Superior temporal gyrus (tissue), 1 donor: ENCODE measurements at regions not wholly inside any gene's neighbourhood (a gene's known extent, or its start where the extent isn't known, plus 50 kb on each side); places are given as distances from the start of the nearest gene placed in this dataset.
A peak's percentile ranks its signal among the peaks of the same experiment; 100 is the strongest.
"Not testable (repeated sequence)": the region's sequence is repeated elsewhere in the genome, so short reads cannot be mapped to it uniquely, and the experiment has no call there.

Experiments used
- DNase-seq: peaks from one replicate; pipeline ENCODE4 v3.0.0-alpha.2; 2016; ENCODE audit errors: extremely low spot score

DNA sequence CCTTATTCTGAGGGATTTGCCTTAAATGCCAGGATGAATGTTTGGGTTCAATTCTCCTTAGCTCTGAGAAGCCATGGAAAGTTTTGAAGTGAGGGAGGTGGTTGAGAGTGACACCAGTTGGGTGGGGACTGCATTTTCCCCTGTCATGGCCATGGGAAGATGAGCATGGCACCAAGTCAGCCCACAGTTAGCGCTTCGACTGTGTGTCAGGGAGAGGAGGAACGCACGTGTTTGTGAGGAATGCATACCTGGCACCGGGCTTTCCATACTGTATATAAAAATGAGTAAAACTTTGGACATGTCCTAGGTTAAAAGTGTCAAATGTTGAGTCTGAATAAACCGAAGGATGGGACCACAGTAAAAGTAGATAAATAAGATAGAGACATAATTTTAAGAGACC, 187.5 kb upstream of the KL start:
- no peak for DNase-seq

DNA sequence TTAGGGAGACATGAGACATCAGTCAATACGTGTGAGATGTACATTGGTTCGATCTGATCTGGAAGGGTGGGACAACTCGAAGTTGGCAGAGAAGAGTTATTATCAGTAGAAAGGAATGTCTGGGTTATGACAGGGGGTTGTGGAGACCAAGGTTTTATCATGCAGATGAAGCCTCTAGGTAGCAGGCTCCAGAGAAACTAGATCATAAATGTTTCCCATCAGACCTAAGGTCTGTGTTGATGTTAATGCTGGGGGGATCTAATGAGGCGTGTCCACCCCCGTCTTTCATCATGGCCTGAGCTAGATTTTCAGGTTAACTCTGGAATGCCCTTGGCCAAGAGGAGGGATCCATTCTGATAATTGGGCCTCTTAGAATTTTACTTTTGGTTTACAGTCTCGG, 187.0 kb upstream of the KL start:
- DNase-seq: no peak

DNA sequence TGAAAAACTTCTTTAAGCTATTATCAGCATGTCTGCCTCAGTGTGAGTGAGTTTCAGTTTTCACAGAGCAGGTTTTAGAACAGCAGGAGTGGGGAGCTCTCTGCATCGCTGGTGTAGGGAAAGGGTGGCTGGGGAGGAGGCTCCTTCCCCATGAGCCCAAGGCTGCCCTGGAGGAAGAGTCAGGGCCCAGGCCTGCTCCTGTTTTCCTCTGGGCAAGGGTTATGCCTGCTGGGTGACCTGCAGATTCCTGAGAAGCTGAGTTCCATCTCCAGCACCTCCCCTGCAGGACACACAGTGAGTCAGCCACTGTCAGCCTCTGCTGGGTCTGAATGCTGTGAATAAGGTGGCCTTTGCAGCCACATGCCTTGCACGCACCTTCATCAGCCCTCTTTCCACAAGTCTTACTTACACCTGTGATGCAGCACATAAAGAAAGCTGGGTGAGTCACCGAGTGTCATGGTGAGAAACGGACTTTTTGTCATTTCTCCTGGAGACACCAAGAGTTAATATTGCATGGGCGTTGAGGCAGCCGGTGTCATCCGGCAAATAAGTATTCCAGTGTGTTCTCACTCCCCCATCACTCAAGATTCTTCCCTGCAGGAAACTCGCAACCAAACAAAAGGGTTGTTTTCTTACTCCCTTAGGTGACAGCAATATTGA, 186.4 kb upstream of the KL start:
- DNase-seq: no peak

DNA sequence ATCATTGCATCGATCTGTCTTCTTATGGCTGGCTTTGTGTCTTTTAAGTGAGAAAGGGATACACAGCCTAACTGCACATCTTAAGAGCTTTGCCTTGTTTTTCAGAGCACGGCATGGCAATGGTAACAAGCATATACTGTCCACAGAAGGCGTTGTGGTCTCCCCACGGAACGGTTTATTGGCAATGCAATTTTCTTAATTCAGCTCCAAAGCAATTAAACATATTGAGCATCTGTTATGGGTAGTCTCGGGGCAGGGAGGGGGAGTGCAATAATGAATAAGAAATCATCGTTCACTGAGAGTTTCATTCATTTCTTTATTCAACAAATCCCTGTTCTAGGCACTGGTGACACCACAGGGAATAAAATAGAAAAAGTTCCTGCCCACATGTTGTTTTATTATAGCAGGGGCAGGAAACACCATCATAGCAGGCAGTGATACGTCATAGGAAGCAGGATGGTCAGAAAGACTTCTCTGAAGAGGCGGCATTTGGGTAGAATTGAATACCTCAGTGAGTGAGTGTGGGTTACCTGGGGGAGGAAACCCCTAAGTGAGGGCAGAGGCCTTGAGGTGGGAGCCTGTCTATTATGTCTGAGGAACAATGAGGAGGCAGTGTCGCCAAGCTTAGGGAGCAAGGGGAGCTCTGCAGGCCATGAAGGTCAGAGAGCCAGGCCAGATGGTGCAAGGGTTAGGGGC, 185.7 kb upstream of the KL start:
- no peak for DNase-seq

DNA sequence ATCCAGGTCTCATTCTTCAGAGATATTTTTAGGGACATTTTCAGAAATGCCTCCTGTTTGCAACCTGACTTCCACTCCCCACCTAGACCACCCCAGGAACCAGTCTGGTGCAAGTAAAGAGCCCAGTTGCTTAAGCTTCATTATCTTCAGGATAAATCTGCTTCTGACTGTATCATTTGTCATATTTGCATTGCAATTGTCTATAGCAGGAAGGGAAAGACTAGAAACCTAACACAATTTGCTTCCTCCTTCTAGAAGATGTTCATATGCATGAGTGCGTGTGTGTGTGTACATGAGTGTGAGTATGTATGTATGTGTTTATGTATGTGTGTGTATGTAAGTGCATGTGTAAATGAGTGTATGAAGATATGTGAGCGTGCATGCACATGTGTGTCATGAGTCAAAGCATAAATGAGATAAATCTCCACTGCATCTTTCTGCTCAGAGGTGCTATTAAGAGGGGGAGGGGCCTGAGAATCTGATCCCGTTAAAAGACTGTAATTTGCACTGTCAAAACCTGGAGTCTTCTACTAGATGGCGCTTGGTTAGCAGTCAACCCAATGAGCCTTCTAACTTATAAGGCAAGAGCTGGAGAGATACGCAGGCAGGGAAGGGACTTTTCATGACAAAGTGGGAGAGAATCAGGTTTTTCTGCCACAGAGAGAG, 178.8 kb upstream of the KL start:
- DNase-seq: no peak

DNA sequence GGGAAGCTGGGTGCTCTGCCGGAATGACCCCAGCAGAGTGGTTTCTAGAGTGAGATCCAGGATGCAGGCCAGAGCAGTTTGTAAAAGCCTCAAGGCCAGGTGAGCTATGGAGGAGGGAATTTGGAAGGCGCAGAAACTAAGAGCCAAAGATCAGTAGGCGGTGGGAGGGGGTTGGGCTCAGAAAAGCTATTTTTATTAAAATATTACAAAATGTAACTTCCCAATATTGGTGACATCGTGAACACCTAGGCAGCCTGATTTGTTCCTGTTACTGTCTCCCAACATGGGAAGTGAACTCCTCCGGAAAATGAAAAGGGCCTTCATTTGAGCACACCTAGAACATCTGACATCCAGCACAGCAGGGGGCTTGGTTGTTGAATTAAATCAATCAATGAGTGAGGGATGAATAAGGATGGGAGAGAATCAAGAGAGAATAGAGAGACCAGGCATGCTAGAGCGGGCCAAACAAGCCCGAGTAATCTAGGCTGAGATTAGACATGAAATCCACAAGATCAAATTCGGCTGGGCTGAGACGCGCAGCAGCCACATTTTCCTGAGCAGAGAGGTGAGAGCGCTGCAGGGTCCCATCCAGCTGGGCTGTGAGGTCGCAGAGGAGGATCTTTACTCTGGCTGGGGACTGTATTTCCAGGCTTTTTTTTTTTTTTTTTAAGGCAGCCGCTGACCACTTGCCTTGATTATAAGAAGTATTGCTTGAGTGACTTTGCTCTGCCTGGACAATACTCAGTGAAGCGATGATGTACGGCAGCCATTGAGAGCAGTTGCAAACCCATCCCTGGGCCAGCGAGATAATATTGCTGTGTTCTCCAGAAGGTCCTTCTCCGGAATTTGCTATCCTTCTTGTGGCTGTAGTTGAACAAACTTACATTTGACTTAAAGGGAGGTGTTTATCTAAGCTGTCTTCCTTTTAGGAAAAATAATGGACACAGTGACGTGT, 178.0 kb upstream of the KL start:
- no peak for DNase-seq

DNA sequence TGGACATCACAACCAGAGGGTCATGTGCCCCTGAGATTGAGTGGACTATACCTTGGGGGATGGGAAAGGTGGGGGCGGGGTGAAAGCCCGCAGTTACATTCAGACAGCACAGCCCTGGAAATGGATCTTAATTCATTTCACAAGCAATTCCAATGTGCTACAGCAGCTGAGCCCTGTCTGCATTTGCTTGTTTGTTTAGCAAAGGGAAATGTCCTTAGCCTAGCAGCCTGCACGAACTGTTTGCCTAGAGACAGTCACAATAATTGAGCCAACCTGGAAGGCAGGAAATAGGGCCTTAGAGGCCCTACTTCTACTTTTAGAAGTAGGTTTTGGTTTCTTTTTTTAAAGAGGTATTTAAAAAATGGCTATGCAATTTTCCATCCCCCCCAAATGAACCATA, 177.3 kb upstream of the KL start:
- DNase-seq: no peak

DNA sequence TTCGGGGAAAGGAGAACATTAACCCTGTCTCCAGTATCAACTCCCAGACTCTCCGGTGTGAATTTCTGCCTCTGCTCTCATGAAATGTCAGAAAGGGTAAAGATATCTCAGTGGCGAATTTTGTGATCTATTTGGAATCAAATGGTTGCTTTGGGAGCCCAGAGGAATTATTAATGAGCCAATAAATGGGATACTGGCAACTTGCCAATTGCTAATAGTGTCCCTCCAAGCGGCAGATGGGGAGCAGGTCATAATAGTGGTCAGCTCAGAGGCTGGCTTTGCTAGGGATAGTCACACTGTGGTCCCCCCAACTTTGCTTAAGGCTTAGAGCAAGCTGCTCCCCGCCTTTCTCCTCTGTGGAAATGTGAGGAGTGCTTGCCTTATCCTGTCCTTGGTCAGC, 176.1 kb upstream of the KL start:
- no peak for DNase-seq

DNA sequence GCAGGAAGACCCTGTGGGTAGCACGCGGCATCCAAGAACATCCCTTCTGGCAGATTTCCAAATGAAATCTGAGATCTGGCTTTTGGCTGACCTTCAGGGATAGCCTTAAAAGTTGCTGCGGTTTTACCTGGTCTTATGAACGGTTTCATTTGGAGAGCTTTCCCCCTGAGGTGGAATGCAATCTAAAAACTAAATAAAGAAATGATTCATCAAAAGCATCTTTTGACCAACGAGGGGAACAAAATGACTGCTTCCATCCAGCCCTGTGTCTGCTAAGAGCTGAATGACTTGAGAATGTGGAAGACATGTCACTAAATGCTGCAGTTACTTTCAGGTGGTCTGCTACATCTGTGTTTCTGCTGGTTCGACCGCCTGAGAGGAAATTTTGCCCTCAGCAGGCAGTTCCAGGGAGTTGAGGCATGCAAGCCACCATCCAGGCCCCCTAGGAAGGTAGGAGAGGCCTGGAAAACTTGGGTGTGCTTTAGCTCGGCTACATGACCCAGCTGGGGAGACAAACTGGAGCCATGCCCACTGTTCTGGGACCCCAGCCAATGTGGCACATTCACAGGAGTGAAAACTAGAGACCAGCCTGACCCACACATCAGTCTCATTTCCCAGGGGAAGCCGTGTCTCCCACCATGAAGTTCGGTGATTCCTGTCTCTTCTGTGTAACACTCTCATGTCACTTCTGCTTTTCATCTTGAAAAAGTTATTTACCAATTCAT, 175.1 kb upstream of the KL start:
- no peak for DNase-seq

DNA sequence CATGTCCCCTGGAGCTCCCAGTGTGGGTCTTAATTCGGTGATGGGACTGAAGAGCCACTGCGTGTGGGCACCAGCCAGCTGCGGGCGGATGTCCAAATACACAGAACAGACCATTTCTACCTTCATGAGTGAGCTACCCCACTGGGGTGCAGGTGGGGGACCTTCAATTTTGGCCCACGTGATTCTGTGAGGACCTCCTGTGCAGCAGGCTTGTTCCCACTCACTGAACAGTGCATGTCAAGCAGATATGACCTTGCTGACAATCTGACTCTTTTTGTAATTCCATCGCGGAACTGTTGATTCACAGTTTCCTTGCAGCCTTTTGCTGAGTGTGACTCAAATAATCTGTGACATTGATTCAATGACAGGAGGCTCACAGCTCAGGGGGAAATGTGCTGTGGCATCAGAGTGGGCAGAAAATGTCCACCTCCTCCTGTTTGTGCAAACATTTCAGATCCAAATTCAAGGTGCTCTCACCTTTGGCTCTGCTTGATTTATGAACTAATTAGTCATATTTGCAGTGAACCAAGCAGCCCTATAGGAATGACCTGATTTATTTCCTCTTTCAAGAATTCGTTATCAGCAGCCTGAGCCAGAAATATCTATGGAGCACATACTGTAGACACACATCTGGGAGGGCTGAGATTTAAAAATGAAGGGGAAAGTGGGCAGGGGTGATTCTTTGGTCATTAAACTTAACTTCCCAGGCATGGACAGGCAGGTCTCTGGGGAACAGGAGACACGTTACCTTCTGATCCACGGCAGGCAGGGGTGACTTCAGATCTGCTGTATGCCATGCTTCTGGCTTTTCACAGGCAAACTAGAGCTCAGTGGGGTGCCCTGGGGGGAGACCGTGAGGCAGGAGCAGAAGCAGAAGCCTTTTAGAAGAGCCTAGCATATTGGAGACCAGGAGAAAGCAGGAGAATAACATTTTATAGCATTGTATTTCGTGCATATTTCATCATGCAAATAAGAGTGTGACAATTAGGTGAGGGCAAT, 170.0 kb upstream of the KL start:
- no peak for DNase-seq

DNA sequence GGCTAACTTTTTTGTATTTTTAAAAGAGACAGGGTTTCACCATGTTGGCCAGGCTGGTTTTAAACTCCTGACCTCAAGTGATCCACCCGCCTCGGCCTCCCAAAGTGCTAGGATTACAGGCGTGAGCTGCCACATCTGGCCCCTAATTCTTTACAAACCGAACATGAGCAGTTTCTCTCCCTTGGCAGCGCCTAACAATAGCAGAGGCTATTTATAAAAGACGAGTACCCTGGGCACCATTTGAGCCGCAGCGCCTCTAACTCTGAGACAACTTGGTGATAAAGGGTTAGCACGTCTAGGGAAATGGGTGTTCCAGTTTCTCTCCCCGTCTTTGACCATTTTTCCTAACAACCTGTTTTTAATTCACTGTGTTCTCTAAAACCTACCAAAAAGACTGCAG, 168.2 kb upstream of the KL start:
- not testable (repeated sequence) for DNase-seq

DNA sequence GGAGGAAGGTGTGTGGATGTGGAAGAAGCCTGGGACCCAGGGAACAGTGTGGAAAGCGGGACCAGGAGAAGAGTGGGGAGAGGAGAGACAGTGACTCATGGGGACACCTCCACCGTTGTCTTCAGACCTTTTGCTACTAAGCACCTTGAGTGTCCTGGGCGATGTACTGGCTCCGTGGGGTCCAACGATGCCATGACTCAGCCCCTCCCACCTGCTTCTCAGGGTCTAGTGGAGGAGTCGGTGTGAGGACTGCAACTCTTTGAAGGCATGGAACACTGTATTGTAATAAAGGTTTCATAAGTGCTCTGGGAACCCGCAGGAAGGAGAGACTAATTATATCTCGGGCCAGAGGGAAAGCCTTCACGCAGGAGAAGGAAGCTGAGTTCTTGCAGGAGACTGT, 166.9 kb upstream of the KL start:
- DNase-seq: no peak

DNA sequence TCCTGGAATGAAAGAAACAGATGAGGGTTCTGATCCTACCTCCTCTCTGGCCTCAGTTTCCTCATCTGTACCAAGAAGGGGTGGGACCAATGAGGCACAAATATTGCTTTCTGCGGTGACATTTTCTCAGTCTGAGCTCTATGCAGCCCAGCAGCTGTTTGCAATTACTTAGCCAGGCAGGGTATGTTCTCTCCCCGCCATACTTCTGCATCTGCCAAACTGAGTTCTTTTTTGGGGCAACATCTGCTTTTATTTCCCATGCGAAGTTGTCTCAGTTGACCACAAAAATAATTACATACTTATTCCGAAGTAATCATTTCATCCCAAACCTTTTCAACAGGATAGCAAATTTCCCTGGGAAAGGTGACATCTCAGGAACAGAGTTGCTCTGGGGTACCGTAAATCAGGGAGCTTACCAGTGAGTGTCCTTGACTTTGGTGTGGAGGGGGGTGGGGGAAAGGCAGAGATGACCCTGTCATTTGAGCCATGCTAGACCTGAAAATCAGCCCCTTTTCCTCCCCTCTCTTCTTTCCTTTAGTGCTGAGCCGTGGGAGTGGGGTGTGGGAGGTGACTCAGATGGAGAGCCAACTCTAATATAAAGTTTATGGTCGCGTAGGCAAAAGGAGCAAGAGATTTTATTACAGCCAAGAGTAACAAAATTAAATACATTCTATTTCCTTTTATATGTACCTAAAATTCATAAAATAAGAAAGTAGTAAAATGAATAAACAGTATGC, 165.7 kb upstream of the KL start:
- no peak for DNase-seq

DNA sequence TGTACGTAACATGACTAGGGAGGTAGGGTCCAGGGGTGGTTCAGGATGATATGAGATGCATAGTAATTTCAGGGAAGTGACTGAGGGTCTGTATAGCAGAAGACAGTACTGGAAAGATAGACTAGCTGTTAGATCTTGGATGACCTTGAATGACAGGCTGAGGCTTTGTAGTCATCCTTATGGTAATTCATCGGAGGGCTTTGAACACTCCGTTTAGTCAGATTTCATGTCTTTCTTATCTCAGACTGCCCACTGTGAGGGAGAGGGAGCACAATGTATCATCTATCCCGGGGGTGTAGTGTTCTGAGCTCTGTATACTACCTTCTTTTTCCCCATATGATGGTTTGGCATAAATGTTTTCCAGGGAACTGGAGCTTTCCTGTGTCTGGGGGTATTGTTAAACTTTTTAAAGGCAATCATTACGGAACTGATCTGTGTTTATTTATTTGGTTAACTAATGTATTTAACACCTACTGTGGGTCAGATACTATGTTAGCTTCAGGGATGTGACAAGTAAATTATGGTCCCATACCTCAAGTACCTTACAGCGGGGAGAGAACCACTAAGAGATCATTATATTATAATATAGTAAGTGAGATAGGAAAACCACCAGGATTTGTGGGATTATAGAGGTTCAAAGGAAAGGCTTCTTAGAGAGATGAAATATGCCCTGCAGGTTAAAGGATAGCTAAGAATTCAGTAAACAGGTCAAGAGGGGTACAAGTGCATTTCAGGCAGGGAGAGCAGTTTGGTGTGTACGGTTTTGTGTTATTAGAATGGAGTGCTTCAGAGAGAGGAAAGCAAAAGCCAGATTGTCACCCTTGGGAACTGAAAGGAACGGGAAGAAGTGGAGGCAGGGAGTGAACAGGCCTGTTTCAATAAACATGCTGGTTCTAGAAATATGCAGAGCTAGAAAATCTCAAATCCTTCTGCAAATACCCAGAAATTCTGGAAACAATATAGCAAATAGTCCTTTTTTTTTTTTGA, 164.8 kb upstream of the KL start:
- peak; percentile 17 for DNase-seq

DNA sequence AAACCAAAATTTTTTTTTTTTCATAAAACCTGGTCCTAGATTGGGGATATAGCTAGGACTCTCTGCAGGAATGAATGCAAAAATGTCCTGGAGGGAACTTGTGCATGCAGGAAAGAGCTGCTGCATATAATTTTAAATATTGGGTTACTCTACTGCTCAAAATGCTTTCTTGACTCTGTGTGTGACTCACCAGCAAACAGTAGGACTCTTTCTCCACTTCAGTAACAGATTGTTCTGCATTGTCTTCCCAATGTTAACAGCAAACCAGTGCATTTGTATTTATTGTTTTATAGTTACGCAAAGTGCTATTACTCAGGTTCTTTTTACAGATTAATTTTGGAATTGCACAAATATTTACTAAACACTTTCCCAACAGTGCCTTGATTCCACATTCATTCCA, 163.7 kb upstream of the KL start:
- DNase-seq: peak; percentile 44

DNA sequence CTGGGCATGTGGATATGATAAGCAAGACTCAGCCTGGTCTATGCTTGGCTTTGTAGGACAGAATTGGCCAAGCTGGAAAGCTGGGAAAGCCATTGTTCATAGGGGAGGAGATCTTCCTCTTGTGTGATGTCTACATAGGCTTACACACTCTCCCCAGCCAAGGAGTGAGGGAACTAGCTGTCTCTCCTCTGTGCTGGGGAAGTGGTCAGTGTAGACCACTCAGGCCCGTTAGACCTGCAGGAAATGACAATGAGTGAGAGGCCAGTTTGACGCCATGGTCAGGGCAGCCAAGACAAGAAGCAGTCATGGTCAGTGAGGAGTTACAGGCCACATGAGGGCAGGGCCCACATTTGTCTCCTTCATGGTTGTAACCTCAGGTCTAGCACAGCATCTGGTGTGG, 159.1 kb upstream of the KL start:
- no peak for DNase-seq

DNA sequence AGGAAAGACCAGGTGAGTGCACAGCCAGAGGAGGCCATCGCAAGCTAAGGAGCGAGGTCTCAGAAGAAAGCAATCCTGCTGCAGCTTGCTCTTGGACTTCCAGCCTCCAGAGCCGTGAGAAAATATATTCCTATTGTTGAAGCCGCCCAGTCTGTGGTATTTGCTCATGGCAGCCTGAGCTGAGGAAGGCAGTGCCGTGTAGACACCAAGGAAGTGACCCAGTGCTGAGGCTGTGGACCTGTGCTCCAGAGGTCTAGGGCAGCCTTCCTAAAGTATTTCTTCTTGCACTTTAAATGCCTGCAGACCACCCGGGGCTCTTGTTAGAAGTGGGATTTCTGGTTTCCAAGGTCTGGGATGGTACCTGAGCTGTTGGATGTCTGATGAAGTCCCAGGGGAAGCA, 158.5 kb upstream of the KL start:
- DNase-seq: no peak

DNA sequence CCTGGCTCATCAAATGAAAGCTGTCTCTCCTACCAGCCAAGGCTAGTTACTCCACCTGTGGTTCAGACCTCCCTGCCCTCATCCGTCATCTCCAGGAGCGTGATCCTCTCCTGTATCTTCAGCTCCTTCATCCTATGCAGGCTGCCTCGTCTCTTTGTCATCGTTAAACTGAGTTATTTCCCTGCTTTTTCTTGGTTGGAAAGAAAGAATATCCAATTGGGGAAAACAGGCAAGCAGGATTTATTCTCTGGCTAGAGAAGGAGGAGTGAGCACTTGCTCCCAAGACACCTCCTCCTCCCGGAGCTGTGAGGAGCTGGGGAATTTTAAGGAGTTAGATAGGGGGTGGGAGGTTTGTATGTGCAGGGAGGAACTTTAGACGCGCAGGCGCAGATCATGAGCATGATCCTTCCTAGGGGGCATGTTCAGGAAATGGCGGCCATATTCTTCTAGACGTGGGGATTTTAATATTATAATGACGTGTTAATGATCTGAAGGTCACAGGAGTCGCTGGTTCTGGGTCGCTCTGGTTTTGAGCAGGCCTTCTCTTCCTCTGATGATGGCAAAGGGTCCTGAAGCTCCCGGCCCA, 156.4 kb upstream of the KL start:
- no peak for DNase-seq
